Mesothelial cell of epicardium (in vitro differentiated cells): ENCODE measurements at regions not wholly inside any gene's neighbourhood (a gene's known extent, or its start where the extent isn't known, plus 50 kb on each side); places are given as distances from the start of the nearest gene placed in this dataset.

Experiments
- DNase-seq, 2 experiments: peaks; one replicate each; pipeline ENCODE4 v3.0.0; 2021; ENCODE audit warnings: low spot score in 2 of 2; ENCODE audit not compliant: unreplicated experiment in 2 of 2
- H3K27ac Mint-ChIP-seq: 2 replicates; pipeline ENCODE4 v1.8.0; 2021; ENCODE audit warnings: mixed read lengths
- H3K27me3 Mint-ChIP-seq: 2 replicates; pipeline ENCODE4 v1.8.0; 2021; ENCODE audit warnings: low read depth, mixed read lengths
- H3K36me3 Mint-ChIP-seq: 2 replicates; pipeline ENCODE4 v1.8.0; 2021; ENCODE audit warnings: mixed read lengths
- H3K4me1 Mint-ChIP-seq: 2 replicates; pipeline ENCODE4 v1.8.0; 2021; ENCODE audit warnings: mixed read lengths
- H3K4me3 Mint-ChIP-seq: 2 replicates; pipeline ENCODE4 v1.8.0; 2021; ENCODE audit warnings: mild to moderate bottlenecking, moderate library complexity, mixed read lengths
- H3K9me3 Mint-ChIP-seq: 2 replicates; pipeline ENCODE4 v1.8.0; 2021; ENCODE audit warnings: mixed read lengths
- TF ChIP-seq, protein P1 (sequence below): fragments of 200-600 bp; sonication (generic); IDR thresholded peaks from one replicate; pipeline ENCODE4 v1.5.0; 2021; ENCODE audit warnings: antibody characterized with exemption; ENCODE audit not compliant: unreplicated experiment

DNA sequence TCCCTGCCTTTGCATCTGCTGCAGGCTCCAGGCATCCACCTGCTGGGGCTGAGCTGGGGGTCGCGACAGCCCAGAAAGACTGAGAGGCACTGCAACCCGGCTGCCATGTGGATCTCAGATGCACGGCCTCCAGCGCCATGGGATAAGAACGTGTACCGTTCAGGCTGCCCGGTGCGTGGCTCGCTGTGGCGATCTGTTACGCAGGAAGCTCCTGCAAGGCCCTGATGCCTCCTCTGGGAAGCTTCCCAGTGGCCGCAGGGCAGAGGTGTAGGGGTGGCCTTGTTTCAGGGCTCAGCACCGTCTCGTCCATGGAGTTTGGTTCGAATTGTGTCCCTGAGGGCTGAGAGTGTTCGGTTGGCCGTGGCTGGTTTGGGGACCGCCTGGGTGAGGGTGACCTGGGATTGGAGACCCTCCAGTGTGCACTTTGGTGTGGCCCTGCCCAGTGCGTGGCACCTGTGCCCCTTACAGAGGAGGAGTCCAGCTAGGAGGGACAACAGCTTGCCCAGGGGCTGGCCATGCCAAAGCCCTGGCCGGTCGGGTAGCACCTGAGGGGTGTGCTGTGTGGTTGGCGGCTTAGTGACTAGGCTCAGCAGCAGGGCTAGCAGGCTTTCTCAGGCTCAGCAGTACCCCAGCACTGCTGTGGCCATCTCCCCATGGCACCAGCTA is 1184.5 kb downstream of the BRD1 start:
- H3K4me1 Mint-ChIP-seq, result no peaks in the 10 kb centered on the region
- H3K27ac Mint-ChIP-seq, result no peak overlapping the region
- no peak overlapping the region for H3K4me3 Mint-ChIP-seq
- DNase-seq, result no peak
- H3K36me3 Mint-ChIP-seq, result no peaks in the 10 kb centered on the region
- H3K27me3 Mint-ChIP-seq, result no peaks in the 10 kb centered on the region
- TF ChIP-seq, protein P1, sequence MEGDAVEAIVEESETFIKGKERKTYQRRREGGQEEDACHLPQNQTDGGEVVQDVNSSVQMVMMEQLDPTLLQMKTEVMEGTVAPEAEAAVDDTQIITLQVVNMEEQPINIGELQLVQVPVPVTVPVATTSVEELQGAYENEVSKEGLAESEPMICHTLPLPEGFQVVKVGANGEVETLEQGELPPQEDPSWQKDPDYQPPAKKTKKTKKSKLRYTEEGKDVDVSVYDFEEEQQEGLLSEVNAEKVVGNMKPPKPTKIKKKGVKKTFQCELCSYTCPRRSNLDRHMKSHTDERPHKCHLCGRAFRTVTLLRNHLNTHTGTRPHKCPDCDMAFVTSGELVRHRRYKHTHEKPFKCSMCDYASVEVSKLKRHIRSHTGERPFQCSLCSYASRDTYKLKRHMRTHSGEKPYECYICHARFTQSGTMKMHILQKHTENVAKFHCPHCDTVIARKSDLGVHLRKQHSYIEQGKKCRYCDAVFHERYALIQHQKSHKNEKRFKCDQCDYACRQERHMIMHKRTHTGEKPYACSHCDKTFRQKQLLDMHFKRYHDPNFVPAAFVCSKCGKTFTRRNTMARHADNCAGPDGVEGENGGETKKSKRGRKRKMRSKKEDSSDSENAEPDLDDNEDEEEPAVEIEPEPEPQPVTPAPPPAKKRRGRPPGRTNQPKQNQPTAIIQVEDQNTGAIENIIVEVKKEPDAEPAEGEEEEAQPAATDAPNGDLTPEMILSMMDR, result no peak
- H3K9me3 Mint-ChIP-seq, result no peaks in the 10 kb centered on the region

DNA sequence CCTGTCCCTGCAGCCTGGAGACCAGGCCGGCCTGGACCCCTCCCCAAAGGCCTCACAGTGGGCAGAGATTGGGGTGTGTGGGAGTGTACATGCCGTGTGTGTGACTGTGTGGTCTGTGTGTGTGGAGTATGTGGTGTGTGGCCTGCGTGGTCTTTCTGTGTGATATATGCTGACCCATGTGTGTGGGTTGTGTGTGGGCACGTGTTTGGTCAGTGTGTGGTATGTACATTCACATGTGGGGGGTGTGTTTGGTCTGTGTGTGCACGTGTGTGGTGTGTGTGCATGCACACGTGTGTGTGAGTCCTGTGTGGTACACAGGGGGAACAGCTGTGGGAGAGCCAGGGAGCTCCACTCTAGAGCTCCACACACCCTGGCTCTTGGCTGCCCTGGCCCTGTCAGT is 1185.1 kb downstream of the BRD1 start:
- Mint-ChIP-seq H3K9me3 (no peaks in the 10 kb centered on the region), H3K36me3 (no peaks in the 10 kb centered on the region), H3K4me3 (no peak overlapping the region), H3K4me1 (no peaks in the 10 kb centered on the region), H3K27me3 (no peaks in the 10 kb centered on the region), H3K27ac (no peak overlapping the region)
- no peak for DNase-seq
- TF ChIP-seq, protein P1, result no peak

DNA sequence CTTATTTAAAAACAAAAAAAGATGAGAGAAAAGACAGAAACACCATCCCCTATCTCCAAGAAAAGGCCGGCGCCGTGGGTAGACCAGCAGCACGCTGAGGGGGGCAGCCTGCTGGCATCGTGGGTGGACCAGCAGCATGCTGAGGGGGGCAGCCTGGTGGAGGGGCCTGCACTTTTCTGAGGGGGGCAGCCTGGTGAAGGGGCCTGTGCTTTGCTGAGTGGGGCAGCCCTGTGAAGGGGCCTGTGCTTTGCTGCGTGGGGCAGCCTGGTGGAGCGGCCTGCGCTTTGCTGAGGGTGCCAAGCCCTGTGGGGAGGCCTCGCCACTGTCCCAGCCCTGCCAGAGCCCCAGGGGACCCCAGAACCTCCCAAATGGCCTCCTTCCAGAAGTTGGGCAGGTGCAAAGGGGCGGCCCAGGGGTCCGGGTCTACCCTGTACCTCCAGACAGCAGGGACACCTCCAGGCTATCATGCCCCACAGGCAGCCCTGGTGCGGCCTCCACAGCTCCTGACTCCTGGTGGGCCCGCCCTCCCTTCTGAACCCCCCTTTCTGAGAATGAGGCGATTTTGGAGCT is 1185.7 kb downstream of the BRD1 start:
- H3K36me3 Mint-ChIP-seq, result no peaks in the 10 kb centered on the region
- DNase-seq, result no peak
- no peak overlapping the region for H3K27ac Mint-ChIP-seq
- TF ChIP-seq, protein P1, result no peak
- H3K9me3 Mint-ChIP-seq, result no peaks in the 10 kb centered on the region
- no peaks in the 10 kb centered on the region for H3K4me1 Mint-ChIP-seq
- no peak overlapping the region for H3K4me3 Mint-ChIP-seq
- H3K27me3 Mint-ChIP-seq, result no peaks in the 10 kb centered on the region

DNA sequence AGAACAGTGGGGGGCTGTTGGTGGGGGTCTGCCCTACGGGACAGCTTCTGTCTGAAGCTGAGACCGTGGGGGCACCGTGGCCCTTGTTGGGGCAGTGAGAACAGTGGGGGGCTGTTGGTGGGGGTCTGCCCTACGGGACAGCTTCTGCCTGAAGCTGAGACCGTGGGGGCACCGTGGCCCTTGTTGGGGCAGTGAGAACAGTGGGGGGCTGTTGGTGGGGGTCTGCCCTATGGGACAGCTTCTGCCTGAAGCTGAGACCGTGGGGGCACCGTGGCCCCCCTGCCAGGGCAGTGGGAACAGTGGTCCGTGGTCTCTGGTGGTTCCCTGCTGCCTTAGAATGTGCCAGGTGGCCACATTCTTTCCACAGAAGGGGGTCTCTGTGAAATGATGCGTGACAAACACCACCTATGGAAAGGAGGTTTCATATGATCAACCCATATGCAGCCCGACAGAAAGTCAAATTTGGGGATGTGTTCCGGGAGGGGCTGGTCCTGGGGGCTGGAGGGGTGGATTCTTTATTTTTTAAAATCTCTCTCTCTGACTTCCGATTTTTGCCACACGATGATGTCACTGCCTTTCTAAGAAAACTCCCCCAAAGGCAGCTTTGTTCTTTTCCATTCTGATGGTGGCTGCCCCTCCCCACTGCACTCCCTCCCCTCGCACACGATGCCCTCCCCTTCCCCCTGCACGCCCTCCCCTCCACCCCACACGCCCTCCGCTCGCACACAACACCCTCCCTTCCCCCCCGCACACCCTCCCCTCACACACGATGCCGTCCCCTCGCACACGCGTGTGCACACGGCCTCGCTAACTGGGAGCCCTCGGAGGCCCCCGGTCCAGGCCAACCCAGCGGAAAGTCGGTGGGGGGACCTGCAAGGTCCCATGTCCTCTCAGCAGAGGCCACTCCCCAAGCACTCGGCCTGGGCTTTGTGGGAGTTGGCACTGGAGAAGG is 1186.5 kb downstream of the BRD1 start:
- Mint-ChIP-seq H3K27me3 (no peaks in the 10 kb centered on the region), H3K4me1 (no peaks in the 10 kb centered on the region), H3K36me3 (no peaks in the 10 kb centered on the region), H3K27ac (no peak overlapping the region), H3K4me3 (no peak overlapping the region), H3K9me3 (no peaks in the 10 kb centered on the region)
- TF ChIP-seq, protein P1, result no peak
- no peak for DNase-seq

DNA sequence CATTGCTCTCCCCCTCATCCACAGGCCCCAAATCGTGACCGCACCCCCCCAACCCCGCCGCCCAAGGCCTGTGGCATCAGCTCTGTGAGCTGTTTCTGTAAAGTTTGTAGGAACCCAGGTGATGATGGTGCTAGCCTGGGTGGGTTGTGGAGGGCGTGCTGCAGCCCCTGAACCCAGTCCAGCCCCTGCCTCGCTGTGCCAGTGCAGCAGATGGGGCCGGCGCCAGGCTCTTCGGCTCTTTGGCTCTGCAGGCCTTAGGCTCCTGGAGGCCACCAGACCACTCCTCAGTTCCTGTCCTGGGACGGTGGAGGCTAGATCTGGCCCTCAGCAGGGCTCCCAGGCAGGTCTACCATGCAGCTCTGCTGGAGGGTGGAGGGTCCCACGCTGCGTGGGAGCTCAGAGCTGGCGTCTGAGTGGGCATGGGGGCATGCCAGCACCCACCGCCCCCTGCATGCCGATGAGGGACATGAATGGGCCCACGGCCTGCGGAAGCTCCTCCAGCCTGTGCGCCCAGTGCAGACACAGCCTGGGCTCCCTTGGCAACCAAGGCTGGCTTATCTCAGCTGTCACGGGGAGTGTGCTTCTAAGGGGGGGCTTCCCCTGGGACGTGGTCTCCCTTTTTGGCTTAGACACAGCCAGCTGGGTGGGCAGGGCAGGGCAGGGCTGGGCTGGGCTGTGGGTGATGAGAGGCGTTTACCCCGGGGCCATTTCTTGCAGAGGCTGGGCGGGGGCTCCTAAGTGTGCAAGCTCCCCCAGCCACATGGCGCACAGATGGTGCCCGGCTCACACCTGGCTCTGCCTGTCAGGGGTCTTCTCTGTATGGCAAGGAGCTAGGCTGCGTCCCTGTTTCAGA is 1187.6 kb downstream of the BRD1 start:
- no peaks in the 10 kb centered on the region for H3K4me1 Mint-ChIP-seq
- H3K4me3 Mint-ChIP-seq, result no peak overlapping the region
- H3K27ac Mint-ChIP-seq, result no peak overlapping the region
- TF ChIP-seq, protein P1, result no peak
- no peaks in the 10 kb centered on the region for H3K9me3 Mint-ChIP-seq
- no peaks in the 10 kb centered on the region for H3K27me3 Mint-ChIP-seq
- no peaks in the 10 kb centered on the region for H3K36me3 Mint-ChIP-seq
- DNase-seq, result no peak
